NB4 (cell line): ENCODE measurements at regions not wholly inside any gene's neighbourhood (a gene's known extent, or its start where the extent isn't known, plus 50 kb on each side); places are given as distances from the start of the nearest gene placed in this dataset.

ENCODE experiments used
- CTCF ChIP-seq: IDR thresholded peaks from one replicate; pipeline ENCODE4 v1.5.1; 2012; ENCODE audit warnings: low read depth, low read length
- MYC ChIP-seq: IDR thresholded peaks from 2 replicates; pipeline ENCODE4 v1.6.1; 2011; ENCODE audit warnings: low read depth, low read length
- POLR2A ChIP-seq: IDR thresholded peaks from 2 replicates; pipeline ENCODE4 v1.6.1; 2011; ENCODE audit warnings: mild to moderate bottlenecking; ENCODE audit not compliant: insufficient read length; ENCODE audit errors: extremely low read depth
- TF ChIP-seq, protein P1 (sequence below): IDR thresholded peaks from 2 replicates; pipeline ENCODE4 v1.6.1; 2011; ENCODE audit warnings: low read depth, low read length

DNA sequence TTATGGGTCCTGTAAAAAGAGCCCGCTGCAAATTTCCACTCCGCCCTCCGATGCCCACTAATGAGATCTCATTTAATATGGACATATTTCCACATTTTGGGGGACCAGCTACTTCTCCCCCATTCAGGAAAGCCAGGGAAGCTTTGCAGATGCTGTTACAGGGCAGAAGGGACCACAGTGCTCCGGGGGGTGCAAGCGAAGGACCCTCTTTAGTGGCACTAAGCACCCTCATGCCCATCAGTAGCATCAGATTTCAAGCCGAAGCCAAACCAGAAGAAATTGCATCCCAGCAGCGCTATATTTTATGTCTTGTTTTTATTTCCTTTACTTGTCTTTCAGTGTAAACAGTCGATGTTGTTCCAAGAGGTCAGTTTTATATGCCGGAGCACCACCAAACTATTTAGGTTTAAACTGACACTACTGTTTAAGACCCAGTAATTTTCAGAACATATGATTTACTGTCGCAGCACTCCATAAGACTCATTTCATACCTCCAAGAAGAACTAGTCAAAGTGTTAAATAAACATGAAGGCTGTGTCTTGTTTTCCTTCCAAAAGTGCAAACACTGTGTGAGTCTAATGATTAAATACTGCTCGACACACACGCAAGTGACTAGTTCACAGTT lies 122.2 kb upstream of the MGMT start:
- TF ChIP-seq CTCF: no peak
- TF ChIP-seq POLR2A: no peak
- TF ChIP-seq MYC: no peak
- TF ChIP-seq, protein P1, sequence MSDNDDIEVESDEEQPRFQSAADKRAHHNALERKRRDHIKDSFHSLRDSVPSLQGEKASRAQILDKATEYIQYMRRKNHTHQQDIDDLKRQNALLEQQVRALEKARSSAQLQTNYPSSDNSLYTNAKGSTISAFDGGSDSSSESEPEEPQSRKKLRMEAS: no peak
